ENCODE measurements at regions not wholly inside any gene's neighbourhood (a gene's known extent, or its start where the extent isn't known, plus 50 kb on each side); places are given as distances from the start of the nearest gene placed in this dataset.
A peak's percentile ranks its signal among the peaks of the same experiment; 100 is the strongest.

GRCh38 chr2:214674278-214674677 is 135.2 kb downstream of the BARD1 start:
- no peak for DNase-seq (ENCODE audit: low read depth in 4 of 6, low spot score in 6 of 6)
- Histone ChIP-seq H3K4me1 (ENCODE audit: control insufficient read depth, insufficient read depth, low read length) (no peaks in the 10 kb centered on the region), H3K36me3 (ENCODE audit: control insufficient read depth, insufficient read depth, low read length) (no peaks in the 10 kb centered on the region), H3K27me3 (ENCODE audit: control insufficient read depth, insufficient read depth, low read length) (no peaks in the 10 kb centered on the region), H3K4me3 (ENCODE audit: low read depth, low read length) (no peak overlapping the region), H3K9me3 (ENCODE audit: control insufficient read depth, insufficient read depth, low read length) (no peaks in the 10 kb centered on the region), H3K27ac (ENCODE audit: low read depth, low read length) (no peak overlapping the region)
- 60% methylated on average over 1 of the region's 4 CpGs for WGBS (ENCODE audit: insufficient coverage)

- 10% methylated on average over 2 of the region's 3 CpGs for WGBS (ENCODE audit: insufficient coverage)
Measured at GRCh38 chr2:214671319-214671885, 138.1 kb downstream of the BARD1 start.

GRCh38 chr2:214652473-214652872 is 157.0 kb downstream of the BARD1 start:
- Histone ChIP-seq H3K4me3 (ENCODE audit: low read depth, low read length) (no peak overlapping the region), H3K9me3 (ENCODE audit: control insufficient read depth, insufficient read depth, low read length) (no peaks in the 10 kb centered on the region), H3K36me3 (ENCODE audit: control insufficient read depth, insufficient read depth, low read length) (no peaks in the 10 kb centered on the region), H3K4me1 (ENCODE audit: control insufficient read depth, insufficient read depth, low read length) (no peaks in the 10 kb centered on the region), H3K27ac (ENCODE audit: low read depth, low read length) (no peak overlapping the region), H3K27me3 (ENCODE audit: control insufficient read depth, insufficient read depth, low read length) (no peaks in the 10 kb centered on the region)
- no CpG with 5 or more reads among the region's 4 CpGs for WGBS (ENCODE audit: insufficient coverage)
- DNase-seq (ENCODE audit: low read depth in 4 of 6, low spot score in 6 of 6): peak in 2 of 6 donors; percentile 13 to 20

More at GRCh38 chr2:214671319-214671885, 138.1 kb downstream of the BARD1 start:
- DNase-seq (ENCODE audit: low read depth in 4 of 6, low spot score in 6 of 6): no peak
- H3K4me3 ChIP-seq (ENCODE audit: low read depth, low read length): no peak overlapping the region
- no peaks in the 10 kb centered on the region for H3K36me3 ChIP-seq (ENCODE audit: control insufficient read depth, insufficient read depth, low read length)
- H3K4me1 ChIP-seq (ENCODE audit: control insufficient read depth, insufficient read depth, low read length): no peaks in the 10 kb centered on the region
- no peak overlapping the region for H3K27ac ChIP-seq (ENCODE audit: low read depth, low read length)
- no peaks in the 10 kb centered on the region for H3K27me3 ChIP-seq (ENCODE audit: control insufficient read depth, insufficient read depth, low read length)
- H3K9me3 ChIP-seq (ENCODE audit: control insufficient read depth, insufficient read depth, low read length): no peaks in the 10 kb centered on the region

- no peaks in the 10 kb centered on the region for H3K36me3 ChIP-seq (ENCODE audit: control insufficient read depth, insufficient read depth, low read length)
- no peaks in the 10 kb centered on the region for H3K9me3 ChIP-seq (ENCODE audit: control insufficient read depth, insufficient read depth, low read length)
- H3K4me3 ChIP-seq (ENCODE audit: low read depth, low read length): no peak overlapping the region
- no peaks in the 10 kb centered on the region for H3K4me1 ChIP-seq (ENCODE audit: control insufficient read depth, insufficient read depth, low read length)
- WGBS (ENCODE audit: insufficient coverage): 100% methylated on average over 1 of the region's 2 CpGs
- DNase-seq (ENCODE audit: low read depth in 4 of 6, low spot score in 6 of 6): no peak
- H3K27me3 ChIP-seq (ENCODE audit: control insufficient read depth, insufficient read depth, low read length): no peaks in the 10 kb centered on the region
- no peak overlapping the region for H3K27ac ChIP-seq (ENCODE audit: low read depth, low read length)
Measured at GRCh38 chr2:214651451-214651850, 158.0 kb downstream of the BARD1 start.

- 100% methylated on average over 1 of the region's 3 CpGs for WGBS (ENCODE audit: insufficient coverage)
- no peak overlapping the region for H3K4me3 ChIP-seq (ENCODE audit: low read depth, low read length)
- H3K9me3 ChIP-seq (ENCODE audit: control insufficient read depth, insufficient read depth, low read length): no peaks in the 10 kb centered on the region
- no peak overlapping the region for H3K27ac ChIP-seq (ENCODE audit: low read depth, low read length)
- H3K36me3 ChIP-seq (ENCODE audit: control insufficient read depth, insufficient read depth, low read length): no peaks in the 10 kb centered on the region
- H3K4me1 ChIP-seq (ENCODE audit: control insufficient read depth, insufficient read depth, low read length): no peaks in the 10 kb centered on the region
- no peak for DNase-seq (ENCODE audit: low read depth in 4 of 6, low spot score in 6 of 6)
- no peaks in the 10 kb centered on the region for H3K27me3 ChIP-seq (ENCODE audit: control insufficient read depth, insufficient read depth, low read length)
Measured at GRCh38 chr2:214649440-214650205, 159.9 kb downstream of the BARD1 start.

GRCh38 chr2:214648520-214648919 is 161.0 kb downstream of the BARD1 start:
- no peak for DNase-seq (ENCODE audit: low read depth in 4 of 6, low spot score in 6 of 6)
- no CpG with 5 or more reads among the region's 2 CpGs for WGBS (ENCODE audit: insufficient coverage)

GRCh38 chr2:214631406-214631805 is 178.1 kb downstream of the BARD1 start:
- peak in 2 of 6 donors; percentile 24 to 25 for DNase-seq (ENCODE audit: low read depth in 4 of 6, low spot score in 6 of 6)
- no peaks in the 10 kb centered on the region for H3K36me3 ChIP-seq (ENCODE audit: control insufficient read depth, insufficient read depth, low read length)
- no CpG with 5 or more reads among the region's 2 CpGs for WGBS (ENCODE audit: insufficient coverage)
- no peaks in the 10 kb centered on the region for H3K27me3 ChIP-seq (ENCODE audit: control insufficient read depth, insufficient read depth, low read length)
- no peak overlapping the region for H3K27ac ChIP-seq (ENCODE audit: low read depth, low read length)
- no peaks in the 10 kb centered on the region for H3K4me1 ChIP-seq (ENCODE audit: control insufficient read depth, insufficient read depth, low read length)
- H3K9me3 ChIP-seq (ENCODE audit: control insufficient read depth, insufficient read depth, low read length): no peaks in the 10 kb centered on the region
- H3K4me3 ChIP-seq (ENCODE audit: low read depth, low read length): no peak overlapping the region

More at GRCh38 chr2:214648520-214648919, 161.0 kb downstream of the BARD1 start:
- Histone ChIP-seq H3K9me3 (ENCODE audit: control insufficient read depth, insufficient read depth, low read length) (no peaks in the 10 kb centered on the region), H3K4me3 (ENCODE audit: low read depth, low read length) (no peak overlapping the region), H3K27ac (ENCODE audit: low read depth, low read length) (no peak overlapping the region), H3K27me3 (ENCODE audit: control insufficient read depth, insufficient read depth, low read length) (no peaks in the 10 kb centered on the region), H3K4me1 (ENCODE audit: control insufficient read depth, insufficient read depth, low read length) (no peaks in the 10 kb centered on the region), H3K36me3 (ENCODE audit: control insufficient read depth, insufficient read depth, low read length) (no peaks in the 10 kb centered on the region)

- H3K27me3 ChIP-seq (ENCODE audit: control insufficient read depth, insufficient read depth, low read length): no peaks in the 10 kb centered on the region
- no peaks in the 10 kb centered on the region for H3K9me3 ChIP-seq (ENCODE audit: control insufficient read depth, insufficient read depth, low read length)
- peak in 1 of 6 donors; percentile 23 for DNase-seq (ENCODE audit: low read depth in 4 of 6, low spot score in 6 of 6)
- no peak overlapping the region for H3K27ac ChIP-seq (ENCODE audit: low read depth, low read length)
- no peaks in the 10 kb centered on the region for H3K4me1 ChIP-seq (ENCODE audit: control insufficient read depth, insufficient read depth, low read length)
- no peak overlapping the region for H3K4me3 ChIP-seq (ENCODE audit: low read depth, low read length)
- no peaks in the 10 kb centered on the region for H3K36me3 ChIP-seq (ENCODE audit: control insufficient read depth, insufficient read depth, low read length)
- WGBS (ENCODE audit: insufficient coverage): 80% methylated on average over 1 of the region's 3 CpGs
Measured at GRCh38 chr2:214630402-214631045, 179.0 kb downstream of the BARD1 start.

- H3K9me3 ChIP-seq (ENCODE audit: control insufficient read depth, insufficient read depth, low read length): no peaks in the 10 kb centered on the region
- no peak overlapping the region for H3K4me3 ChIP-seq (ENCODE audit: low read depth, low read length)
- no peak for DNase-seq (ENCODE audit: low read depth in 4 of 6, low spot score in 6 of 6)
- no peaks in the 10 kb centered on the region for H3K27me3 ChIP-seq (ENCODE audit: control insufficient read depth, insufficient read depth, low read length)
- no peak overlapping the region for H3K27ac ChIP-seq (ENCODE audit: low read depth, low read length)
- H3K36me3 ChIP-seq (ENCODE audit: control insufficient read depth, insufficient read depth, low read length): no peaks in the 10 kb centered on the region
- H3K4me1 ChIP-seq (ENCODE audit: control insufficient read depth, insufficient read depth, low read length): no peaks in the 10 kb centered on the region
- no CpG with 5 or more reads among the region's 1 CpG for WGBS (ENCODE audit: insufficient coverage)
Measured at GRCh38 chr2:214629875-214630274, 179.6 kb downstream of the BARD1 start.
